ENCODE measurements at regions not wholly inside any gene's neighbourhood (a gene's known extent, or its start where the extent isn't known, plus 50 kb on each side); places are given as distances from the start of the nearest gene placed in this dataset.

DNA sequence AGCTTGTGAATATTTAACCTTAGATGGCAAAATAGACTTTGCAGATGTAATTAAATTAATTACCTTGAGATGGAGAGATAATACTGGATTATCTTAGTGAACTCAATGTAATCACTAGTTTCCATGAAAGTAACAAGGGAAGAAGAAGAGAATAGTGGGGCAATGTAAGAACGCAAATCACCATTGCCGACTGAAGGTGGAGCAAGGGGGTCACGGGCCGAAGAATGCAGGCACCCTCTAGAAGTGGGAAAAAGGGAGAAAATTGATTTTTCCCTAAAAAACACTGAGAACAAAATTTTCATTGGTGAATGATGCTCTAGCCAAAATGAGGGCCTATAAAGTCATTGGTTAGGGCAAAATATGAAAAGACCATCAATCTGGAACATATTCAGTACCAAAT, 375.6 kb upstream of the EPHA5 start:
- no peak overlapping the region for H3K4me3 ChIP-seq (ENCODE audit: low read depth, low read length)
- no peak for DNase-seq (ENCODE audit: low read depth)
- TF ChIP-seq, protein P1, sequence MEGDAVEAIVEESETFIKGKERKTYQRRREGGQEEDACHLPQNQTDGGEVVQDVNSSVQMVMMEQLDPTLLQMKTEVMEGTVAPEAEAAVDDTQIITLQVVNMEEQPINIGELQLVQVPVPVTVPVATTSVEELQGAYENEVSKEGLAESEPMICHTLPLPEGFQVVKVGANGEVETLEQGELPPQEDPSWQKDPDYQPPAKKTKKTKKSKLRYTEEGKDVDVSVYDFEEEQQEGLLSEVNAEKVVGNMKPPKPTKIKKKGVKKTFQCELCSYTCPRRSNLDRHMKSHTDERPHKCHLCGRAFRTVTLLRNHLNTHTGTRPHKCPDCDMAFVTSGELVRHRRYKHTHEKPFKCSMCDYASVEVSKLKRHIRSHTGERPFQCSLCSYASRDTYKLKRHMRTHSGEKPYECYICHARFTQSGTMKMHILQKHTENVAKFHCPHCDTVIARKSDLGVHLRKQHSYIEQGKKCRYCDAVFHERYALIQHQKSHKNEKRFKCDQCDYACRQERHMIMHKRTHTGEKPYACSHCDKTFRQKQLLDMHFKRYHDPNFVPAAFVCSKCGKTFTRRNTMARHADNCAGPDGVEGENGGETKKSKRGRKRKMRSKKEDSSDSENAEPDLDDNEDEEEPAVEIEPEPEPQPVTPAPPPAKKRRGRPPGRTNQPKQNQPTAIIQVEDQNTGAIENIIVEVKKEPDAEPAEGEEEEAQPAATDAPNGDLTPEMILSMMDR (conservative IDR thresholded peaks at IDR 0.05; ENCODE audit: low read depth, low read length), result no peak

DNA sequence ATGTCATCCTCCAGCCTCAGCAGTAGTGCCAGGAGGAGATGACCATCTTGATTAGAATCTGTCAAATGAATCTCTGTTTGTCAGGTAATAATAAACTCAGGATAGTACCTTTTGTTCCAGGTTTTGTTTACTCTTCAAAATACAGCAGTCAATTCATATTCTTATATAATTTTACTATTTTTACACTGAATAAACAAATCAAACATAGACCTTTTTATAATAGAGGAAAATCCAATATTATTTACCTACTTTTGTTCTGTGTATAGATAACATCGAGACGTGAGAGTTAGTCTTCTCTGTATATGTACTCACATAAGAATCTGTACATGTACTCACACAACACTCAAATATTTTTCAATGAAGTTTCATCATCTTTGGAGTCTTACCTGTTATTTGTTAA, 365.4 kb upstream of the EPHA5 start:
- no peak overlapping the region for H3K4me3 ChIP-seq (ENCODE audit: low read depth, low read length)
- DNase-seq (ENCODE audit: low read depth), result no peak
- TF ChIP-seq, protein P1 (conservative IDR thresholded peaks at IDR 0.05; ENCODE audit: low read depth, low read length), result no peak

DNA sequence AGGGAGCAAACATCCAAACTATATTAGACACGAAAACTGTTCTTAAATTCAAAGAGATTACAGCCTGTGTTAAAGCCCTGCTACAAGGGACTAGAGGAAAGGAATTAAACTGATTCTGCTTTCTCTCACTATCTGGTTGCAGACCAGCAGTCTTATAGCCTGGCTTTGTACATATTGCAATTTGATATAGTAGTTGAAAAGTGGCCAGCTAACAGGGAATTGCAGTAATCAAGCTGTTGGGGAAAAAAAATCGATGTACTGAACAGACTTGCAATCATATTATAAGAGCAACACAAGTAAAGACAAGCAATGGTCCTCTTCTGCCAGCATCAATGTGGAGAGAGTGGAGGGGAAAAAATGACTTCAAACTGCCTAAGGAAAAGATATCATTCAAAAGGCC, 364.4 kb upstream of the EPHA5 start:
- no peak for DNase-seq (ENCODE audit: low read depth)
- TF ChIP-seq, protein P1 (conservative IDR thresholded peaks at IDR 0.05; ENCODE audit: low read depth, low read length), result no peak

DNA sequence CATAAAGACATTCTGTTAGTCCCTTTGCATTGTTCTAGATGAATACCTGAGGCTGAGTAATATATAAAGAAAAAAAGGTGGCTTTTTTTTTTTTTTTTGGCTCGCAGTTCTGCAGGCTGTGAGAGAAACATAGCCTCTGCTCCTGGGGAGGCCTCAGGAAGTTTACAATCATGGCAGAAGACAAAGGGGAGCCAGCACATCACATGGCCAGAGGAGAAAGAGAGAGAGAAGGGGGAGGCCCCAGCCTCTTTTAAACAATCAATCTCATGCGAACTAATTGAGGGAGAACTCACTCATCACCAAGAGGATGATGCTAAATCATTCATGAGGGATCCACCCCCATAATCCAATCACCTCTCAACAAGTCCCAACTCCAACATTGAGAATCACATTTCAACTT, 364.0 kb upstream of the EPHA5 start:
- TF ChIP-seq, protein P1 (conservative IDR thresholded peaks at IDR 0.05; ENCODE audit: low read depth, low read length), result no peak
- no peak overlapping the region for H3K4me3 ChIP-seq (ENCODE audit: low read depth, low read length)
- DNase-seq (ENCODE audit: low read depth), result no peak

More for the DNA sequence above, 364.4 kb upstream of the EPHA5 start:
- H3K4me3 ChIP-seq (ENCODE audit: low read depth, low read length), result no peak overlapping the region

DNA sequence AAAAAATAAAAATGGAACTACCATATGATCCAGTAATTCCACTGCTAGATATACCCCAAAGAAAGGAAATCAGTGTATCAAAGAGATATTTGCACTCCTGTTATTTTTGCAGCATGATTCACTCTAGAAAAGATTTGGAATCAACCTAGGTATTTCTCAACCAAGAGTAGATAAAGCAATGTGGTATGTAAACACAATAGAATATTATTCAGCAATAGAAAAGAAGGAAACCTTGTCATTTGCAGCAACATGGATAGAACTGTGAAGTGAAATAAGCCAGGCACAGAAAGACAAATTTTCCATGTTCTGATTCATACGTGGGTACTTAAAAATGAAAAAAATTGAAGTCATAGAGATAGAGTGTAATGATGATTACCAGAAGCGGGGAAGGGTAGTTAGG, 362.3 kb upstream of the EPHA5 start:
- no peak for DNase-seq (ENCODE audit: low read depth)
- no peak overlapping the region for H3K4me3 ChIP-seq (ENCODE audit: low read depth, low read length)
- TF ChIP-seq, protein P1 (conservative IDR thresholded peaks at IDR 0.05; ENCODE audit: low read depth, low read length), result no peak

DNA sequence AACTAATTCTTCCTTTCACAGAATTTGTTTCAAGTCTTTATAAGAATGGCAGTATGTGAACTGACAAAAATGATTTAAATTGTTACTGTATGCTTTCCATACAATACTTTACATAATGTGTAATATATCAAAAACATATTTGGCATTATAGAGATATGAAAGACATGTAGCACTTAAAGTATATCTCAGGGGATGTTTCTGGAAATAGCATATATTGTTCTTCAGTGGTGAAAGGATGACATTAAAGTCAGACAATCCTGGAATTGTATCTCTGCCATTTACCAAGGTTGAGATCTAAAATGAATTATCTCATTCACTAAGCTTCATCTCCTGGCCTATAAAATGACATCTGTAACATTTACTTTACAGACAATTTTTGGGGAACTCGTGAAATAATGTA, 358.4 kb upstream of the EPHA5 start:
- H3K4me3 ChIP-seq (ENCODE audit: low read depth, low read length), result no peak overlapping the region
- no peak for DNase-seq (ENCODE audit: low read depth)
- TF ChIP-seq, protein P1 (conservative IDR thresholded peaks at IDR 0.05; ENCODE audit: low read depth, low read length), result no peak

DNA sequence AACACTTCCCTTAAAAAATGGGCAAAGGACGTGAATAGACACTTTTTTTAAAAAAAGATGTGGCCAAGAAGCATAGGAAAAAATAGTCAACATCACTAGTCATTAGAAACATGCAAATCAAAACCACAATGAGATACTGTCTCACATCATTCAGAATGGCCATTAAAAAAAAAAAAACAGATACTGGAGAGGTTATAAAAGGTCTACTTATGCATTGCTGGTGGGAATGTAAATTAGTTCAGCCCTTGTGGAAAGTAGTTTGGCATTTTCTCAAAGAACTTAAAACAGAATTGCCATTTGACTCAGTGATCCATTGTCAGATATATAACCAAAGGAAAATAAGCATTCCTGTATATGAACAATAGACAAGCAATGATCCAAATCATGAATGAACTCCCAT, 352.8 kb upstream of the EPHA5 start:
- no peak overlapping the region for H3K4me3 ChIP-seq (ENCODE audit: low read depth, low read length)
- TF ChIP-seq, protein P1 (conservative IDR thresholded peaks at IDR 0.05; ENCODE audit: low read depth, low read length), result no peak
- no peak for DNase-seq (ENCODE audit: low read depth)
